ENCODE measurements at regions not wholly inside any gene's neighbourhood (a gene's known extent, or its start where the extent isn't known, plus 50 kb on each side); places are given as distances from the start of the nearest gene placed in this dataset.

DNA sequence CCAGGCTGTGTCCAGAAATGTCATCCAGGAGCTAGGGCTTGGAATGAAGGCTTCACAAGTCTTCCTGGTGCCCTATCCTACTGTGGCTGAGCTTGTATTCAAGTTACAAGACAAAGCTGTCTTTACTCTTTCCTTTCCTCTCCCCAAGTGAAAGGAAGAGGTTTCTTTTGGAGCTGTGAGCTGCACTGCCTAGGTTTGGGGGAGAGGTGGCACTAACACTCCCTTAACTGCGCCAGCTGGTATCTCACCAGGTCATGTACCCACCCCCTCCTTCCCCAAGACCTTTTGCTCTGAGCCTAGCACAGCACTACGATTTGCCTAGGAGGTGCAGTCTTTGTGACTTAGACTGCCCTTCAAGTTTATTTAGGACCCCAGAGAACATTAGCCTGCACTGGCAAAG is 2053.6 kb upstream of the PRR20A start:
- TF ChIP-seq POLR2A (IDR thresholded peaks at IDR 0.05) = no peak
- TF ChIP-seq, protein P1, sequence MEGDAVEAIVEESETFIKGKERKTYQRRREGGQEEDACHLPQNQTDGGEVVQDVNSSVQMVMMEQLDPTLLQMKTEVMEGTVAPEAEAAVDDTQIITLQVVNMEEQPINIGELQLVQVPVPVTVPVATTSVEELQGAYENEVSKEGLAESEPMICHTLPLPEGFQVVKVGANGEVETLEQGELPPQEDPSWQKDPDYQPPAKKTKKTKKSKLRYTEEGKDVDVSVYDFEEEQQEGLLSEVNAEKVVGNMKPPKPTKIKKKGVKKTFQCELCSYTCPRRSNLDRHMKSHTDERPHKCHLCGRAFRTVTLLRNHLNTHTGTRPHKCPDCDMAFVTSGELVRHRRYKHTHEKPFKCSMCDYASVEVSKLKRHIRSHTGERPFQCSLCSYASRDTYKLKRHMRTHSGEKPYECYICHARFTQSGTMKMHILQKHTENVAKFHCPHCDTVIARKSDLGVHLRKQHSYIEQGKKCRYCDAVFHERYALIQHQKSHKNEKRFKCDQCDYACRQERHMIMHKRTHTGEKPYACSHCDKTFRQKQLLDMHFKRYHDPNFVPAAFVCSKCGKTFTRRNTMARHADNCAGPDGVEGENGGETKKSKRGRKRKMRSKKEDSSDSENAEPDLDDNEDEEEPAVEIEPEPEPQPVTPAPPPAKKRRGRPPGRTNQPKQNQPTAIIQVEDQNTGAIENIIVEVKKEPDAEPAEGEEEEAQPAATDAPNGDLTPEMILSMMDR (IDR thresholded peaks at IDR 0.05) = no peak
